Gastroesophageal sphincter (tissue), 4 donors: ENCODE measurements at regions not wholly inside any gene's neighbourhood (a gene's known extent, or its start where the extent isn't known, plus 50 kb on each side); places are given as distances from the start of the nearest gene placed in this dataset.

Experiments
- ATAC-seq: fragments of 150-250 bp; one replicate; pipeline ENCODE4 v1.9.1; 2016; ENCODE audit warnings: mild to moderate bottlenecking, moderate library complexity
- H3K27ac ChIP-seq, 4 donors: fragments of 200-600 bp; sonication (generic) in 3 of 4; 1 replicate in 3 of 4; 2 replicates in 1 of 4; pipeline ENCODE4 v1.5.1; 2016 to 2019
- H3K27me3 ChIP-seq: fragments of 200-600 bp; sonication (generic); one replicate; pipeline ENCODE4 v1.5.1; 2019
- H3K36me3 ChIP-seq, 2 donors: fragments of 200-600 bp; sonication (generic); one replicate each; pipeline ENCODE4 v1.5.1; 2019; ENCODE audit warnings: control low read depth in 1 of 2
- H3K4me1 ChIP-seq, 3 donors: fragments of 200-600 bp; sonication (generic); 1 replicate in 2 of 3; 2 replicates in 1 of 3; pipeline ENCODE4 v1.5.1; 2016 to 2019; ENCODE audit warnings: control low read depth in 2 of 3
- H3K4me3 ChIP-seq, 2 donors: fragments of 200-600 bp; sonication (generic); one replicate each; pipeline ENCODE4 v1.5.1; 2019; ENCODE audit warnings: mild to moderate bottlenecking in 1 of 2, moderate library complexity in 1 of 2
- H3K9me3 ChIP-seq, 3 donors: fragments of 200-600 bp; sonication (generic); one replicate each; pipeline ENCODE4 v1.5.1; 2017 to 2019; ENCODE audit warnings: control low read depth in 2 of 3
- EP300 ChIP-seq: sonication (generic); formaldehyde crosslinking; IDR thresholded peaks from one replicate; pipeline ENCODE4 v1.6.1; 2017; ENCODE audit warnings: antibody characterized with exemption, mild to moderate bottlenecking
- POLR2A ChIP-seq, 2 donors: fragments of 450-650 bp; IDR thresholded peaks; one replicate each; pipeline ENCODE4 v1.6.1; 2017; ENCODE audit warnings: antibody characterized with exemption in 2 of 2, mild to moderate bottlenecking in 2 of 2, moderate library complexity in 1 of 2
- POLR2AphosphoS5 ChIP-seq: sonication (generic); formaldehyde crosslinking; IDR thresholded peaks from one replicate; pipeline ENCODE4 v1.6.1; 2017; ENCODE audit warnings: antibody characterized with exemption
- WGBS, 2 donors: methylation state at CpG; one replicate each; pipeline ENCODE4 v1.1.5; 2018; ENCODE audit warnings: low coverage in 1 of 2; 5-methylcytosine and 5-hydroxymethylcytosine counted together
- TF ChIP-seq, protein P1 (sequence below), 4 experiments: fragments of 200-600 bp in 2 of 4; fragments of 450-650 bp in 2 of 4; sonication (generic) in 1 of 4; IDR thresholded peaks; one replicate each; pipeline ENCODE4 v1.5.1; 2017 to 2019; ENCODE audit warnings: antibody characterized with exemption in 4 of 4, mild to moderate bottlenecking in 2 of 4, moderate library complexity in 2 of 4

DNA sequence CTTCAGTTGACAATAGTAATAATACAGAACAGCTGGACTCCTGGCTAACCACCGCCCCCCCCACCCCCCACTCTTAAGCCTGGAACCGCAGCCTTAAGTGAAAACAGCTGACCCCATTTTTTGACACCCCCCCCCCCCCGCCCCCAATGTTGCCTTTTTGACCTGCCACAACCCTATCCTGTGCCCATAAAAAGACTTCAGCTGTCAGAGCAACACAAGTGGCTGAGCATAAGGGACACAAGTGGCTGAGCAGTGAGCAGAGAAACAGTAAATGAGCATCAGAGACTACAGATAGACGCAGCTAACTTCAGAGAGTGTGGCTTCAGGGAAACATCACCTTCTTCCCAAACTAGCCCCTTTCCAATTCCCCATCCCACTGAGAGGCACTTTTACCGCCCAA, 1493.8 kb downstream of the LRRC4C start:
- peaks cover 5% of the 10 kb centered on the region for H3K27me3 ChIP-seq
- H3K9me3 ChIP-seq, result no peaks in the 10 kb centered on the region
- TF ChIP-seq POLR2AphosphoS5 (no peak), EP300 (no peak), POLR2A (IDR thresholded peaks at IDR 0.05) (no peak)
- TF ChIP-seq, protein P1, sequence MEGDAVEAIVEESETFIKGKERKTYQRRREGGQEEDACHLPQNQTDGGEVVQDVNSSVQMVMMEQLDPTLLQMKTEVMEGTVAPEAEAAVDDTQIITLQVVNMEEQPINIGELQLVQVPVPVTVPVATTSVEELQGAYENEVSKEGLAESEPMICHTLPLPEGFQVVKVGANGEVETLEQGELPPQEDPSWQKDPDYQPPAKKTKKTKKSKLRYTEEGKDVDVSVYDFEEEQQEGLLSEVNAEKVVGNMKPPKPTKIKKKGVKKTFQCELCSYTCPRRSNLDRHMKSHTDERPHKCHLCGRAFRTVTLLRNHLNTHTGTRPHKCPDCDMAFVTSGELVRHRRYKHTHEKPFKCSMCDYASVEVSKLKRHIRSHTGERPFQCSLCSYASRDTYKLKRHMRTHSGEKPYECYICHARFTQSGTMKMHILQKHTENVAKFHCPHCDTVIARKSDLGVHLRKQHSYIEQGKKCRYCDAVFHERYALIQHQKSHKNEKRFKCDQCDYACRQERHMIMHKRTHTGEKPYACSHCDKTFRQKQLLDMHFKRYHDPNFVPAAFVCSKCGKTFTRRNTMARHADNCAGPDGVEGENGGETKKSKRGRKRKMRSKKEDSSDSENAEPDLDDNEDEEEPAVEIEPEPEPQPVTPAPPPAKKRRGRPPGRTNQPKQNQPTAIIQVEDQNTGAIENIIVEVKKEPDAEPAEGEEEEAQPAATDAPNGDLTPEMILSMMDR (IDR thresholded peaks at IDR 0.05), result no peak
- H3K4me1 ChIP-seq, result no peaks in the 10 kb centered on the region
- no peak for ATAC-seq
- no peak overlapping the region for H3K4me3 ChIP-seq
- no peak overlapping the region for H3K27ac ChIP-seq
- H3K36me3 ChIP-seq, result no peaks in the 10 kb centered on the region
- 71 to 100% methylated on average over 1 to 3 of the region's 5 CpGs for WGBS, 2 donors

DNA sequence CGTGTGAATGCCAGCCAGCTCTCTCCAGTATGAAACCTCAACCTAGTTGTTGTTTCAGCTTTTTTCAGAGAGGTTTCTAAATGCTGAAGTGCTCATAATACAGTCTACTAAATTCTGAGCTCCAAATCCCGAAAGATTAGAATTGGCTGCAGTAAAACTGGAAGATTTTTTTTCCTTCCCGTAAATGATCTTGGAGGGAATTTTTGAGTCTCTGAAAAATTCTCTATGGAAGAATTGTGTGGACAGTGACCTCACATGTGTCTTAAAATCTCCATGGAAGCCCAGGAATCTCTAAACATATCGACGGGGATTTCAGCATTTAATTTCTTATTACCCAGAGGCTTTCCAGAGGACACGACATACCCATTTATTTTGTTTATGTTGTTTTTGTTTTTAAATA, 1499.2 kb downstream of the LRRC4C start:
- TF ChIP-seq EP300 (no peak), POLR2A (IDR thresholded peaks at IDR 0.05) (no peak), POLR2AphosphoS5 (no peak)
- TF ChIP-seq, protein P1 (IDR thresholded peaks at IDR 0.05), result no peak
- 57 to 58% methylated on average over 5 to 6 of the region's 6 CpGs for WGBS, 2 donors
- no peak overlapping the region for H3K27ac ChIP-seq
- no peak overlapping the region for H3K4me3 ChIP-seq
- no peaks in the 10 kb centered on the region for H3K9me3 ChIP-seq
- H3K36me3 ChIP-seq, result no peaks in the 10 kb centered on the region
- no peak for ATAC-seq
- no peaks in the 10 kb centered on the region for H3K4me1 ChIP-seq
- no peaks in the 10 kb centered on the region for H3K27me3 ChIP-seq

DNA sequence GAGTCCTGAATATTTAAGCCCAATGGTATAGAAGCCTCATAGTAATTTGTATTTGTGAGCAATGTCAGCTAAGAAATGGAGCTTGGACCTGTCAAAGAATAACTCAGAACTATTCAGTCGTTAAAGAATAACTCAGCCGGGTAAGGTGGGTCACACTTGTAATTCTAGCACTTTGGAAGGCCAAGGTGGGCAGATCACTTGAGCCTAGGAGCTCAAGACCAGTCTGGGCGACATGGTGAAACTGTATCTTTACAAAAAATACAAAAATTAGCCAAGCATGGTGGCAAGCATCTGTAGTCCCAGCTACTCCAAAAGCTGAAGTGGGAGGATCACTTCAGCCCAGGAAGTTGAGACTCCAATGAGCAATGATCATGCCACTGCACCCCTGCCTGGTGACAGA, 1526.5 kb downstream of the LRRC4C start:
- no peaks in the 10 kb centered on the region for H3K9me3 ChIP-seq
- no peaks in the 10 kb centered on the region for H3K36me3 ChIP-seq
- WGBS, 2 donors, result 77 to 94% methylated on average over 2 to 3 of the region's 3 CpGs
- no peaks in the 10 kb centered on the region for H3K27me3 ChIP-seq
- H3K27ac ChIP-seq, result no peak overlapping the region
- TF ChIP-seq, protein P1 (IDR thresholded peaks at IDR 0.05), result no peak
- TF ChIP-seq POLR2AphosphoS5 (no peak), EP300 (no peak), POLR2A (IDR thresholded peaks at IDR 0.05) (no peak)
- H3K4me3 ChIP-seq, result no peak overlapping the region
- H3K4me1 ChIP-seq, result no peaks in the 10 kb centered on the region
- no peak for ATAC-seq

DNA sequence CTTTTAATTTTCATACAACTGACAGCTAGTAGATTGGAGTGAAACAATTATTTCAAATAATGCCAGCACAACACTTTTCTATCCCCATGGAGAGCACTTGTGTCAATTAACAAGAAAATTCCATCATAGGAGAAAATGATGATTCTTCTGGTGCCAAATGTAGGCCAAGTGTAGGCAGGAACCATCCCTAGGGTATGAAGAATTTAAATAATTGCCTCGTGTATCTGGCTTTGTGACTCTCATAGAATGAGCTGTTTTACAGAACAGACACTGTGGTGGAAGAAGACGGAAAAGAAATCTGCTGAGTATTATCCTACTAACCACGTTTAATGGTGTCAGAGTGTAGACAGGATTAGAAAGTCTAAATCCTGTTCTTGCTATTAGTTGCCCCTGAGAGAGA, 1542.2 kb downstream of the LRRC4C start:
- no peaks in the 10 kb centered on the region for H3K27me3 ChIP-seq
- H3K4me3 ChIP-seq, result no peak overlapping the region
- 50 to 75% methylated on average over 3 of the region's 3 CpGs for WGBS, 2 donors
- no peaks in the 10 kb centered on the region for H3K4me1 ChIP-seq
- no peaks in the 10 kb centered on the region for H3K36me3 ChIP-seq
- TF ChIP-seq, protein P1 (IDR thresholded peaks at IDR 0.05), result no peak
- TF ChIP-seq POLR2A (IDR thresholded peaks at IDR 0.05) (no peak), POLR2AphosphoS5 (no peak), EP300 (no peak)
- H3K27ac ChIP-seq, result no peak overlapping the region
- H3K9me3 ChIP-seq, result peaks cover 0 to 16% (median 0%) of the 10 kb centered on the region in 3 donors
- no peak for ATAC-seq

DNA sequence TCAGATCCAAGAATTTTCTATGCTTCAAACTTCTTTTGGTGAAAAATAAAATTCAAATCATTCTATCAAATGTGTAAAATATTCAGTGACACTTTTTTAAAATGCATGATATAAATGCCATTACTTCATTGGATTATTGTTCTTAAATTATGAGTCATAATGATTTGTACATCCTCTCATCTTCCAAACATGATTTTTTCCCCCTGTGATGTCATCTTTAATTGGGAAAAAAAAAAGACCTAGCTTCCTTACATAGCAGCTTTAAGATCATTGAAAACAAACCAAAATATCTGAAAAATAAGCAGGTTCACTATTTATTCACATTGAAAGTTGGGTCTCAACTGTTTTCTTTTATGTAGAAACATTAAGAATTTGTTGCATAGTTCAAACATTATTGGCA, 1549.4 kb downstream of the LRRC4C start:
- Histone ChIP-seq H3K9me3 (no peaks in the 10 kb centered on the region), H3K27ac (no peak overlapping the region), H3K4me1 (no peaks in the 10 kb centered on the region), H3K36me3 (no peaks in the 10 kb centered on the region), H3K27me3 (no peaks in the 10 kb centered on the region), H3K4me3 (no peak overlapping the region)
- no peak for TF ChIP-seq EP300
- TF ChIP-seq, protein P1 (IDR thresholded peaks at IDR 0.05), result no peak
- TF ChIP-seq POLR2A (IDR thresholded peaks at IDR 0.05), result no peak
- no peak for TF ChIP-seq POLR2AphosphoS5
- no peak for ATAC-seq
